GM18505 (cell line): ENCODE measurements at regions not wholly inside any gene's neighbourhood (a gene's known extent, or its start where the extent isn't known, plus 50 kb on each side); places are given as distances from the start of the nearest gene placed in this dataset.

ENCODE experiments used
- ATAC-seq: cut with Tn5 transposase; IDR thresholded peaks from one replicate; pipeline ENCODE4 v1.9.1; 2021; ENCODE audit not compliant: unreplicated experiment
- POLR2A ChIP-seq: IDR thresholded peaks from 4 replicates; pipeline ENCODE4 v1.6.1; 2011; ENCODE audit warnings: borderline replicate concordance; ENCODE audit not compliant: insufficient read depth, insufficient read length; ENCODE audit errors: extremely low read depth

- ATAC-seq, result no peak
- no peak for TF ChIP-seq POLR2A
These were observed 123.3 kb upstream of the RASGRP1 start for GRCh38 chr15:38687775-38688495.

GRCh38 chr15:38688761-38689160 is 124.1 kb upstream of the RASGRP1 start:
- no peak for ATAC-seq

GRCh38 chr15:38689522-38689921 is 124.9 kb upstream of the RASGRP1 start:
- ATAC-seq, result no peak
- no peak for TF ChIP-seq POLR2A

More at GRCh38 chr15:38688761-38689160, 124.1 kb upstream of the RASGRP1 start:
- TF ChIP-seq POLR2A, result no peak

GRCh38 chr15:38690216-38690615 is 125.6 kb upstream of the RASGRP1 start:
- TF ChIP-seq POLR2A, result no peak
- no peak for ATAC-seq

- peak; percentile 54 for ATAC-seq
- no peak for TF ChIP-seq POLR2A
These were observed 126.2 kb upstream of the RASGRP1 start for GRCh38 chr15:38690719-38691332.

- TF ChIP-seq POLR2A, result no peak
- no peak for ATAC-seq
These were observed 126.8 kb upstream of the RASGRP1 start for GRCh38 chr15:38691377-38691776.

- TF ChIP-seq POLR2A, result no peak
- no peak for ATAC-seq
These were observed 127.6 kb upstream of the RASGRP1 start for GRCh38 chr15:38691965-38692788.

GRCh38 chr15:38692789-38693062 is 128.1 kb upstream of the RASGRP1 start:
- no peak for ATAC-seq
- no peak for TF ChIP-seq POLR2A

- ATAC-seq, result no peak
These were observed 130.9 kb upstream of the RASGRP1 start for GRCh38 chr15:38695249-38696108.

GRCh38 chr15:38696109-38696727 is 131.6 kb upstream of the RASGRP1 start:
- peak; percentile 70 for ATAC-seq
- TF ChIP-seq POLR2A, result peak; percentile 49

More at GRCh38 chr15:38695249-38696108, 130.9 kb upstream of the RASGRP1 start:
- no peak for TF ChIP-seq POLR2A

GRCh38 chr15:38696790-38697495 is 132.3 kb upstream of the RASGRP1 start:
- ATAC-seq, result no peak
- no peak for TF ChIP-seq POLR2A

- ATAC-seq, result no peak
- TF ChIP-seq POLR2A, result no peak
These were observed 133.6 kb upstream of the RASGRP1 start for GRCh38 chr15:38698254-38698653.
